ENCODE measurements at regions not wholly inside any gene's neighbourhood (a gene's known extent, or its start where the extent isn't known, plus 50 kb on each side); places are given as distances from the start of the nearest gene placed in this dataset.

DNA sequence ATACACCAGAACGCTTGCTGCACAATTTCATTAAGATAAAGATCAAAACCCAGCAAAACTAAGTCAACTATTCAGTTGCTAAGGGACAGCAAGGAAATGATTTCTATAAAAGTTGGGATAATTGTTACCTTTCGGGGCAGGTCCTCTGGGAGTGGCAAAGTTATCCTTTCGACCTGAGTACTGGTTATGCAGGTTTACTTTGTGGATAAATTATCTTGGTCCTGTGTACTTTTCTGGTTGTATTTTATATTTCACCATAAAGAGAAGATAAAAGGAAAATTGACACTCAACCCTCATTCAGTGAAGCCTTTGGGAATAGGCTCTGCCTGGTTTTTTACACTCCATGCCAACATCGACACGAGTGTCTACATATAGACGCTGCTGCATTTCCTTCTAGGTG is 146.5 kb downstream of the SYK start:
- intact Hi-C loops (cut with micrococcal nuclease), result no loop called here
- H3K4me1 Mint-ChIP-seq, result no peaks in the 10 kb centered on the region
- H3K27ac ChIP-seq (ENCODE audit: low read depth, low read length), result no peak overlapping the region
- H3K27ac Mint-ChIP-seq, result no peak overlapping the region
- H3K9me3 Mint-ChIP-seq, result no peaks in the 10 kb centered on the region
- H3K27me3 ChIP-seq (ENCODE audit: insufficient read depth, low read length), result peaks cover 4% of the 10 kb centered on the region
- POLR2A ChIA-PET (ENCODE audit: partially characterized antibody), result no interaction called here
- H3K27me3 Mint-ChIP-seq, result peaks cover 9% of the 10 kb centered on the region in 2 donors
- H3K9me3 ChIP-seq (ENCODE audit: control insufficient read depth in 1 of 2, low read length in 2 of 2), result no peaks in the 10 kb centered on the region
- H3K4me3 ChIP-seq (ENCODE audit: low read length in 2 of 2), result no peak overlapping the region
- no peaks in the 10 kb centered on the region for H3K4me1 ChIP-seq (ENCODE audit: insufficient read depth, low read length)
- no peak for DNase-seq
- no peaks in the 10 kb centered on the region for H3K36me3 Mint-ChIP-seq
- no peaks in the 10 kb centered on the region for H3K36me3 ChIP-seq (ENCODE audit: insufficient read depth, low read length)
- CTCF ChIA-PET (ENCODE audit: partially characterized antibody), result no interaction called here
- H3K4me3 Mint-ChIP-seq, result no peak overlapping the region

DNA sequence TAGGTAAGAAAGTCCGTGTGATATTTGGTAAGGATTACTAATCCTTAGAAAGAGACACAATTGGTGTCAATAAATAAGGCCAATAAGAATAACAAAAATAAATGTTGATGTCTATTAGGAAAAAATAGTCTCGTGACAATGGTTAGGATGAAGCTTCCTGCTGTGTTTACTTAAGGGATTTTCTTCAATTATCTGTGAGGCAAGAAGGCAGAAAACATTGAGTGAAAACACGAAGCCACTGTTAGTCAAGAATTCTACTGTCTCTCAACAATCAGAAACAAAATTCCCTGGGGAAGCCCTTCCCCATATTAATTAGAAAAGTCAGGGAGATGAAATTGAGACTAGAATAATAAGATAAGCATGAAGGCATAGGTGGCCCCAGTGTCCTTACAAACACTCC is 149.0 kb downstream of the SYK start:
- intact Hi-C loops (cut with micrococcal nuclease), result no loop called here
- Histone ChIP-seq H3K9me3 (ENCODE audit: control insufficient read depth in 1 of 2, low read length in 2 of 2) (no peaks in the 10 kb centered on the region), H3K4me1 (ENCODE audit: insufficient read depth, low read length) (no peaks in the 10 kb centered on the region), H3K27ac (ENCODE audit: low read depth, low read length) (no peak overlapping the region), H3K27me3 (ENCODE audit: insufficient read depth, low read length) (peaks cover 4% of the 10 kb centered on the region), H3K36me3 (ENCODE audit: insufficient read depth, low read length) (no peaks in the 10 kb centered on the region), H3K4me3 (ENCODE audit: low read length in 2 of 2) (no peak overlapping the region)
- Mint-ChIP-seq H3K36me3 (no peaks in the 10 kb centered on the region), H3K9me3 (no peaks in the 10 kb centered on the region), H3K4me3 (no peak overlapping the region), H3K27ac (no peak overlapping the region), H3K4me1 (peaks cover 0 to 2% (median 0%) of the 10 kb centered on the region in 4 donors), H3K27me3 (peaks cover 14% of the 10 kb centered on the region in 2 donors)
- CTCF ChIA-PET (ENCODE audit: partially characterized antibody), result no interaction called here
- DNase-seq, result no peak
- POLR2A ChIA-PET (ENCODE audit: partially characterized antibody), result no interaction called here

- Histone ChIP-seq H3K27me3 (ENCODE audit: insufficient read depth, low read length) (no peaks in the 10 kb centered on the region), H3K9me3 (ENCODE audit: control insufficient read depth in 1 of 2, low read length in 2 of 2) (no peaks in the 10 kb centered on the region), H3K27ac (ENCODE audit: low read depth, low read length) (no peak overlapping the region), H3K4me3 (ENCODE audit: low read length in 2 of 2) (no peak overlapping the region), H3K36me3 (ENCODE audit: insufficient read depth, low read length) (no peaks in the 10 kb centered on the region), H3K4me1 (ENCODE audit: insufficient read depth, low read length) (no peaks in the 10 kb centered on the region)
- no peaks in the 10 kb centered on the region for H3K36me3 Mint-ChIP-seq
- H3K27ac Mint-ChIP-seq, result no peak overlapping the region
- POLR2A ChIA-PET (ENCODE audit: partially characterized antibody), result no interaction called here
- no peak for DNase-seq
- H3K9me3 Mint-ChIP-seq, result no peaks in the 10 kb centered on the region
- no peak overlapping the region for H3K4me3 Mint-ChIP-seq
- peaks cover 8% of the 10 kb centered on the region in 2 donors for H3K27me3 Mint-ChIP-seq
- intact Hi-C loops (cut with micrococcal nuclease), result no loop called here
- H3K4me1 Mint-ChIP-seq, result peaks cover 0 to 2% (median 0%) of the 10 kb centered on the region in 4 donors
- CTCF ChIA-PET (ENCODE audit: partially characterized antibody), result no interaction called here
These were observed 151.6 kb downstream of the SYK start for GRCh38 chr9:90953200-90953599.

- Mint-ChIP-seq H3K4me1 (peaks cover 0 to 2% (median 0%) of the 10 kb centered on the region in 4 donors), H3K9me3 (no peaks in the 10 kb centered on the region), H3K36me3 (no peaks in the 10 kb centered on the region), H3K27me3 (peaks cover 8% of the 10 kb centered on the region in 2 donors), H3K4me3 (no peak overlapping the region), H3K27ac (no peak overlapping the region)
- DNase-seq, result no peak
- Histone ChIP-seq H3K9me3 (ENCODE audit: control insufficient read depth in 1 of 2, low read length in 2 of 2) (no peaks in the 10 kb centered on the region), H3K36me3 (ENCODE audit: insufficient read depth, low read length) (no peaks in the 10 kb centered on the region), H3K27me3 (ENCODE audit: insufficient read depth, low read length) (no peaks in the 10 kb centered on the region), H3K27ac (ENCODE audit: low read depth, low read length) (no peak overlapping the region), H3K4me1 (ENCODE audit: insufficient read depth, low read length) (no peaks in the 10 kb centered on the region), H3K4me3 (ENCODE audit: low read length in 2 of 2) (no peak overlapping the region)
- POLR2A ChIA-PET (ENCODE audit: partially characterized antibody), result no interaction called here
- CTCF ChIA-PET (ENCODE audit: partially characterized antibody), result no interaction called here
- intact Hi-C loops (cut with micrococcal nuclease), result no loop called here
These were observed 152.2 kb downstream of the SYK start for GRCh38 chr9:90953805-90954204.

DNA sequence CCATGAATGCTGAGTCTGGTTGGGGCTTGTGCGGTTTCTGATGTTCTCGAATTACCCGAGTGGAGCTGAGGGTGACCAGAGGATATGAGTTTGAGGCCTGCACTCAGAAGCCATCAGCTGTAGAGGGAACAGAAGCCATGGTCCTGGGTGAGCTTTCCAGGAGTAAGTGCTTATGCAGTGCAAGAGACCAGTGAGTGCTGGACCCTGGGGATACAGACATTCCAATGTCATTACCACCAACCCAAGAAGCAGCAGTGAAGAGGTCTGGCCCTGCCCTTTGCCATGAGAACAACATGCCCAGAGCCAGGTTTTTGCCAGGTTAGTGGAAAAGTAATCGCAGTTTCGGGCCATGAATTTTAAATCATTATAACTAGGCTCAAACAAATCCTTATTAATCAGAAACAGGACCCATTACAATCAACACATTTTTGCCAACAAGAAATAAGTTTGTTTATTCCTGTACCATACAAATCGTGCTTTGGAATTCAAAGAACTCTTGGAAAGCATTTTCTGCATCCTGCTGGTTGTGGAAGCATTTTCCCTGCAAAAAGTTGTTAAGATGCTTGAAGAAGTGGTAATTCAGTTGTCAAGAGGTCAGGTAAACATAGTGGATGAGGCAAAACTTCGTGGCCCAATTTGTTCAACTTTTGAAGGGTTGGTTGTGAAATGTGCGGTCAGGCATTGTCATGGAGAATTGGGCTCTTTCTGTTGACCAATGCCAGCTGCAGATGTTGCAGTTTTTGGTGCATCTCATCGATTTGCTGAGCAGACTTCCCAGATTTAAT is 154.6 kb downstream of the SYK start:
- Histone ChIP-seq H3K27ac (ENCODE audit: low read depth, low read length) (no peak overlapping the region), H3K36me3 (ENCODE audit: insufficient read depth, low read length) (no peaks in the 10 kb centered on the region), H3K4me1 (ENCODE audit: insufficient read depth, low read length) (no peaks in the 10 kb centered on the region), H3K4me3 (ENCODE audit: low read length in 2 of 2) (no peak overlapping the region), H3K27me3 (ENCODE audit: insufficient read depth, low read length) (no peaks in the 10 kb centered on the region), H3K9me3 (ENCODE audit: control insufficient read depth in 1 of 2, low read length in 2 of 2) (no peaks in the 10 kb centered on the region)
- no peaks in the 10 kb centered on the region for H3K9me3 Mint-ChIP-seq
- H3K27me3 Mint-ChIP-seq, result peaks cover 9 to 12% of the 10 kb centered on the region in 2 donors
- intact Hi-C loops (cut with micrococcal nuclease), result no loop called here
- no peak overlapping the region for H3K4me3 Mint-ChIP-seq
- H3K27ac Mint-ChIP-seq, result no peak overlapping the region
- no peak for DNase-seq
- ChIA-PET CTCF (ENCODE audit: partially characterized antibody) (no interaction called here), POLR2A (ENCODE audit: partially characterized antibody) (no interaction called here)
- H3K36me3 Mint-ChIP-seq, result no peaks in the 10 kb centered on the region
- H3K4me1 Mint-ChIP-seq, result peaks cover 0 to 2% (median 0%) of the 10 kb centered on the region in 4 donors

DNA sequence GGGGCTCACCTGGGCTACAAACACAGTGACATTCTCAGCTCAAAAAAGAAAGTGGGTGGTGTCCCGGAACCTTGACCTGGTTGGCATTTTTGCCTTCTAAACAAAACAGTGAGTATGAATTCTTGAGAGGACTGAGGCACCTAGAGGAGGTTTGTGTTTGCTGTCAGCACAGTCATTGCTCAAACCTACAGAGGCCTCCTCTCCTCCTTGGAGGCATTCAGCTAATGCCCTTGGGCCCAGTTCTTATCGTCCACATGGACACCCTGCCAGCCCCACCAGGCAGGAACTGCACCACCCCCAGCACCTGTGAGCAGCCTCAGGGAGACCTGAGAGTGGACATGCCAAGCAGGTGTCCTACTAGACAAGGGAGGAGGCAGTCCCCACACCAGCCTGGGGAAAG is 156.7 kb downstream of the SYK start:
- ChIA-PET CTCF (ENCODE audit: partially characterized antibody) (no interaction called here), POLR2A (ENCODE audit: partially characterized antibody) (no interaction called here)
- Histone ChIP-seq H3K27ac (ENCODE audit: low read depth, low read length) (no peak overlapping the region), H3K27me3 (ENCODE audit: insufficient read depth, low read length) (no peaks in the 10 kb centered on the region), H3K4me1 (ENCODE audit: insufficient read depth, low read length) (no peaks in the 10 kb centered on the region), H3K36me3 (ENCODE audit: insufficient read depth, low read length) (no peaks in the 10 kb centered on the region), H3K4me3 (ENCODE audit: low read length in 2 of 2) (no peak overlapping the region), H3K9me3 (ENCODE audit: control insufficient read depth in 1 of 2, low read length in 2 of 2) (no peaks in the 10 kb centered on the region)
- Mint-ChIP-seq H3K4me3 (no peak overlapping the region), H3K9me3 (peaks cover 0 to 2% (median 0%) of the 10 kb centered on the region in 8 donors), H3K27ac (no peak overlapping the region), H3K4me1 (peaks cover 0 to 2% (median 0%) of the 10 kb centered on the region in 4 donors), H3K36me3 (no peaks in the 10 kb centered on the region), H3K27me3 (peaks cover 18 to 20% of the 10 kb centered on the region in 2 donors)
- intact Hi-C loops (cut with micrococcal nuclease), result no loop called here
- DNase-seq, result no peak

DNA sequence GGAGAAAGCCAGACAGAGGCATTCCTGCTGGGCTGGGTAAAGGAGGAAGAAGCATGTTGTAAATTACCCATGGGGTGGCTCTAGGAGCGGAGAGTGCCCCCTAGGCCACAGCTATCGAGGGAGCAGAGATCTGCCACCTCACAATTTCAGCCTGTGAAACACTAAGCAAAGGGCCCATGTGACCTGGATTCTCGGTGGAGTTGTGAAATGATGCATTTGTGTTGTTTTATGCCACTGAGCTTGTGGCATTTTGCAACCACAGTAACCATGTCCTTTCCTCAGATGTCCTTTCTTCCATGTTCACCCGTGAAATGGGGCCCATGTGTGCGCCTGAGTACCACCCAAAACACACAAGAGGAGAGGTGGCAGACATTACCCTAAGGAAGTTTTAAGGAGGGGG is 159.3 kb downstream of the SYK start:
- Mint-ChIP-seq H3K4me1 (peaks cover 0 to 2% (median 0%) of the 10 kb centered on the region in 4 donors), H3K9me3 (peaks cover 0 to 2% (median 0%) of the 10 kb centered on the region in 8 donors), H3K36me3 (no peaks in the 10 kb centered on the region), H3K27ac (no peak overlapping the region), H3K27me3 (peaks cover 15 to 29% of the 10 kb centered on the region in 2 donors), H3K4me3 (no peak overlapping the region)
- H3K27ac ChIP-seq (ENCODE audit: low read depth, low read length), result no peak overlapping the region
- no peaks in the 10 kb centered on the region for H3K4me1 ChIP-seq (ENCODE audit: insufficient read depth, low read length)
- H3K9me3 ChIP-seq (ENCODE audit: control insufficient read depth in 1 of 2, low read length in 2 of 2), result no peaks in the 10 kb centered on the region
- no peak for DNase-seq
- no peaks in the 10 kb centered on the region for H3K27me3 ChIP-seq (ENCODE audit: insufficient read depth, low read length)
- ChIA-PET POLR2A (ENCODE audit: partially characterized antibody) (no interaction called here), CTCF (ENCODE audit: partially characterized antibody) (no interaction called here)
- intact Hi-C loops (cut with micrococcal nuclease), result no loop called here
- no peak overlapping the region for H3K4me3 ChIP-seq (ENCODE audit: low read length in 2 of 2)
- H3K36me3 ChIP-seq (ENCODE audit: insufficient read depth, low read length), result no peaks in the 10 kb centered on the region
